GM23248 (cell line): ENCODE measurements at regions not wholly inside any gene's neighbourhood (a gene's known extent, or its start where the extent isn't known, plus 50 kb on each side); places are given as distances from the start of the nearest gene placed in this dataset.
"Not testable (repeated sequence)": the region's sequence is repeated elsewhere in the genome, so short reads cannot be mapped to it uniquely, and the experiment has no call there.

Experiments
- DNase-seq: peaks from one replicate; pipeline ENCODE4 v3.0.0-alpha.2; 2015
- H2AFZ ChIP-seq: fragments of 200-600 bp; sonication (generic); 2 replicates; pipeline ENCODE4 v1.6.1; 2016; ENCODE audit warnings: antibody characterized with exemption
- H3F3A ChIP-seq: fragments of 200-600 bp; sonication (generic); 2 replicates; pipeline ENCODE4 v1.6.1; 2016; ENCODE audit warnings: mild to moderate bottlenecking, antibody characterized with exemption, mixed run types; ENCODE audit not compliant: insufficient read depth
- H3K27ac ChIP-seq: fragments of 200-600 bp; sonication (generic); 2 replicates; pipeline ENCODE4 v1.5.1; 2016; ENCODE audit warnings: mild to moderate bottlenecking
- H3K27me3 ChIP-seq: fragments of 200-600 bp; sonication (generic); replicated peaks from 2 replicates; pipeline ENCODE4 v1.6.1; 2016; ENCODE audit warnings: mild to moderate bottlenecking; ENCODE audit not compliant: insufficient read depth
- H3K36me3 ChIP-seq: fragments of 200-600 bp; sonication (generic); 2 replicates; pipeline ENCODE4 v1.6.1; 2016; ENCODE audit warnings: low read depth, mild to moderate bottlenecking
- H3K4me1 ChIP-seq: fragments of 200-600 bp; sonication (generic); 2 replicates; pipeline ENCODE4 v1.6.1; 2016; ENCODE audit warnings: mild to moderate bottlenecking; ENCODE audit not compliant: insufficient read depth
- H3K4me2 ChIP-seq: fragments of 200-600 bp; sonication (generic); one replicate; pipeline ENCODE4 v1.6.1; 2016; ENCODE audit warnings: mild to moderate bottlenecking; ENCODE audit not compliant: unreplicated experiment
- H3K4me3 ChIP-seq: fragments of 200-600 bp; sonication (generic); 2 replicates; pipeline ENCODE4 v1.5.1; 2016; ENCODE audit warnings: mild to moderate bottlenecking
- H3K79me2 ChIP-seq: fragments of 200-600 bp; sonication (generic); 2 replicates; pipeline ENCODE4 v1.6.1; 2016; ENCODE audit warnings: mild to moderate bottlenecking; ENCODE audit not compliant: insufficient read depth
- H3K9ac ChIP-seq: fragments of 200-600 bp; sonication (generic); 2 replicates; pipeline ENCODE4 v1.6.1; 2016; ENCODE audit warnings: mild to moderate bottlenecking
- H3K9me2 ChIP-seq: fragments of 200-600 bp; sonication (generic); 2 replicates; pipeline ENCODE4 v1.6.1; 2016; ENCODE audit warnings: mixed run types, mild to moderate bottlenecking, moderate library complexity; ENCODE audit not compliant: insufficient read depth
- H3K9me3 ChIP-seq: fragments of 200-600 bp; sonication (generic); one replicate; pipeline ENCODE4 v1.6.1; 2017; ENCODE audit warnings: low read depth
- H4K20me1 ChIP-seq: fragments of 200-600 bp; sonication (generic); 2 replicates; pipeline ENCODE4 v1.6.0; 2016; ENCODE audit not compliant: insufficient read depth
- EZH2 ChIP-seq: fragments of 200-600 bp; sonication (generic); IDR thresholded peaks from 2 replicates; pipeline ENCODE4 v1.6.1; 2018; ENCODE audit warnings: antibody characterized with exemption, mild to moderate bottlenecking; ENCODE audit not compliant: insufficient read depth, poor library complexity, severe bottlenecking
- EZH2phosphoT487 ChIP-seq: fragments of 200-600 bp; sonication (generic); IDR thresholded peaks from 2 replicates; pipeline ENCODE4 v1.6.1; 2018; ENCODE audit warnings: antibody characterized with exemption, moderate library complexity, mild to moderate bottlenecking, low read depth; ENCODE audit not compliant: insufficient read depth
- WGBS, 2 experiments: methylation state at CpG; one replicate each; pipeline ENCODE4 v1.1.6; 2015 to 2017; ENCODE audit warnings: low lambda C conversion rate in 2 of 2, low coverage in 1 of 2; ENCODE audit errors: missing lambda C conversion rate in 2 of 2; 5-methylcytosine and 5-hydroxymethylcytosine counted together
- in situ Hi-C: fragments of 300-500 bp; cut with MboI; formaldehyde crosslinking; loops from 2 replicates; pipeline ENCODE4 v1.15.0; 2020

GRCh38 chr19:29873801-29874575 is 62.2 kb downstream of the CCNE1 start:
- Histone ChIP-seq H3F3A (no peaks in the 10 kb centered on the region), H3K9me3 (no peaks in the 10 kb centered on the region), H3K4me3 (peak overlapping the region; percentile 58), H3K36me3 (no peaks in the 10 kb centered on the region), H3K4me1 (no peaks in the 10 kb centered on the region), H3K27ac (no peak overlapping the region), H3K79me2 (no peaks in the 10 kb centered on the region), H2AFZ (peak overlapping the region; percentile 66), H3K9ac (no peak overlapping the region), H3K27me3 (no peaks in the 10 kb centered on the region), H3K4me2 (peak overlapping the region; percentile 69), H4K20me1 (no peaks in the 10 kb centered on the region), H3K9me2 (no peaks in the 10 kb centered on the region)
- TF ChIP-seq EZH2phosphoT487 = no peak
- no peak for TF ChIP-seq EZH2
- WGBS, 2 experiments = 18 to 21% methylated on average over 33 to 40 of the region's 40 CpGs
- no peak for DNase-seq
- in situ Hi-C loops = loop anchor here (25.0 kb wide), 1 partner anchor 112 kb away; no protein-coding TSS in a partner anchor

- TF ChIP-seq EZH2phosphoT487 (no peak), EZH2 (no peak)
- H3K9ac ChIP-seq = no peak overlapping the region
- no peak overlapping the region for H3K27ac ChIP-seq
- in situ Hi-C loops = loop anchor here (25.0 kb wide), 1 partner anchor 761 kb away; no protein-coding TSS in a partner anchor
- WGBS, 2 experiments = 66 to 73% methylated on average over 6 to 7 of the region's 7 CpGs
- H3F3A ChIP-seq = no peaks in the 10 kb centered on the region
- H3K4me3 ChIP-seq = no peak overlapping the region
- no peaks in the 10 kb centered on the region for H3K9me2 ChIP-seq
- H3K4me1 ChIP-seq = no peaks in the 10 kb centered on the region
- no peaks in the 10 kb centered on the region for H3K9me3 ChIP-seq
- H3K4me2 ChIP-seq = no peak overlapping the region
- DNase-seq = no peak
- no peaks in the 10 kb centered on the region for H3K36me3 ChIP-seq
- no peaks in the 10 kb centered on the region for H3K27me3 ChIP-seq
- H3K79me2 ChIP-seq = no peaks in the 10 kb centered on the region
- no peak overlapping the region for H2AFZ ChIP-seq
- no peaks in the 10 kb centered on the region for H4K20me1 ChIP-seq
Measured at GRCh38 chr19:29875931-29876330, 64.1 kb downstream of the CCNE1 start.

GRCh38 chr19:29876414-29876813 is 64.6 kb downstream of the CCNE1 start:
- 37% methylated on average over 6 of the region's 6 CpGs for WGBS, 2 experiments
- no peak overlapping the region for H2AFZ ChIP-seq
- in situ Hi-C loops = loop anchor here (25.0 kb wide), 1 partner anchor 761 kb away; no protein-coding TSS in a partner anchor

GRCh38 chr19:29876908-29877307 is 65.1 kb downstream of the CCNE1 start:
- not testable (repeated sequence) for H3K27ac ChIP-seq, H3K36me3 ChIP-seq, H3K4me3 ChIP-seq, H3K9ac ChIP-seq, H3F3A ChIP-seq, H3K27me3 ChIP-seq, H3K4me2 ChIP-seq, H3K4me1 ChIP-seq, H2AFZ ChIP-seq, H3K9me2 ChIP-seq, H4K20me1 ChIP-seq, H3K9me3 ChIP-seq, DNase-seq, H3K79me2 ChIP-seq
- in situ Hi-C loops = loop anchor here (25.0 kb wide), 1 partner anchor 760 kb away; no protein-coding TSS in a partner anchor
- 63% methylated on average over 4 of the region's 4 CpGs for WGBS, 2 experiments

More at GRCh38 chr19:29876414-29876813, 64.6 kb downstream of the CCNE1 start:
- Histone ChIP-seq H3K9me2 (no peaks in the 10 kb centered on the region), H4K20me1 (no peaks in the 10 kb centered on the region), H3K27me3 (no peaks in the 10 kb centered on the region), H3F3A (no peaks in the 10 kb centered on the region), H3K36me3 (no peaks in the 10 kb centered on the region), H3K9ac (no peak overlapping the region), H3K9me3 (no peaks in the 10 kb centered on the region), H3K27ac (no peak overlapping the region), H3K4me3 (no peak overlapping the region), H3K4me1 (peaks cover 4% of the 10 kb centered on the region; the same call in 1 of the 2 replicates), H3K79me2 (no peaks in the 10 kb centered on the region), H3K4me2 (no peak overlapping the region)
- no peak for DNase-seq
- TF ChIP-seq EZH2 = no peak
